Kidney tubule cell (primary cell): ENCODE measurements at regions not wholly inside any gene's neighbourhood (a gene's known extent, or its start where the extent isn't known, plus 50 kb on each side); places are given as distances from the start of the nearest gene placed in this dataset.
"Not testable (repeated sequence)": the region's sequence is repeated elsewhere in the genome, so short reads cannot be mapped to it uniquely, and the experiment has no call there.

Experiments used
- DNase-seq: peaks from one replicate; pipeline ENCODE4 v3.0.0-alpha.2; 2018; ENCODE audit warnings: low spot score

DNA sequence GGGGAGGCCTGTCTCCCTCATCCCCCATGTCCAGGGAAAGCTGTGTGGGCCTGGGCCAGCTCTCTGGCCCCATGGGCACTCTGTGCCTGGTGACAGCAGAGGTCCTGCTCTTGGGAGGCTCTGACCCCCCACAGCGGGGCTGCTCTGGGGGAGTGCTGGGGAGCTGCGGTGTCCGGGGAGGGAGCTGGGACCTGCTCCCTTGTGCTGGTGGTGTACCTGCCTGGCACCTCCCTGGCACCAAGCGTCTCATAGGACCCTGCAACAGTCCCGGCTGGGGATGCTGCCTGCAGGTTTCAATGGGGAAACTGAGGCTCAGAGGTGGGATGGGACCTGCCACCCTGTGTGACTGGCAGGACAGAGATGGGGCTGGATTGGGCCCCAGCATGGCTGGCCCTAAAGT lies 111.3 kb downstream of the KIF26A start:
- DNase-seq: no peak

GRCh38 chr14:104250175-104250574 lies 111.8 kb downstream of the KIF26A start:
- no peak for DNase-seq

- no peak for DNase-seq
Observed at GRCh38 chr14:104252256-104253215, 114.1 kb downstream of the KIF26A start.

GRCh38 chr14:104253223-104253822 lies 114.9 kb downstream of the KIF26A start:
- DNase-seq: no peak

- DNase-seq: no peak
Observed at GRCh38 chr14:104253901-104254353, 115.5 kb downstream of the KIF26A start.

- no peak for DNase-seq
Observed at GRCh38 chr14:104254735-104255400, 116.5 kb downstream of the KIF26A start.

- no peak for DNase-seq
Observed at GRCh38 chr14:104256025-104256424, 117.6 kb downstream of the KIF26A start.

- no peak for DNase-seq
Observed at GRCh38 chr14:104262515-104263514, 124.4 kb downstream of the KIF26A start.

GRCh38 chr14:104263675-104264358 lies 125.4 kb downstream of the KIF26A start:
- no peak for DNase-seq

DNA sequence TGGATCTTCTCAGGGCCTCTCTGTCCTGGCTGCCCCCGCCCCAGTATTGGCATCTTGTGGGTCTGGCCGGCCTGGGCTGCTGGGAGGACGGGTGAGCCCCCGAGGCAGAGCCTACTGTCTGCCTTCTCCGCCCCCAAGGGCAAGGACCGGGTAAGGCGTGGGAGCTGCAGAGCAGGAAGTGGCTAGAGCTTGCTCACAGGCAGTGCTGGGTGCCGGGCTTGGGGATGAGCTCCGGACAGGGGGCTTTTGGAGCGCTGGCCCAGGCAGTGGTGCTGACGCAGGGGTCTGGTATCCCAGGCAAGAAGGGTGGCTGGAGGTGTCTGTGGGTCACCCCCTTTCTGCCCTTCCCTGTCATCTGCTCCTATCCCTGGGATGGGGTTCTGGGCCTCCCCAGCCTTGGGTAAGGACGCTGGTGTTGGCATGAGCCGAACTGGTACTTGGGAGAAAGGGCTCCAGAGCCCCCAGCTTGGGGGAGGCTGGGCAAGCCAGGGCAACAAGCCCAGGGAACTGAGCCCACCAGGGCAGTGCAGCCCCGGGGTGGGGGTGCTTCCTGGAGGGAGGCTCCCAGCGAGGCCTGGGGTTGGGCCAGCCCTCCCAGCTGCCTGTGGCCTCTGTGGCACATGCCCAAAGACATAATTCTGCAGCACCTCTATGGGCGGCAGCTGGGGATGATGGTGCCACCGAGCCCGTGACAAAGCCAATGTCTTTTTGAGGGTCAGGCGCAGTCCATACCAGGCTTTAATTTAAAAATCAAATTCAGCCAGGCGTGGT lies 126.3 kb downstream of the KIF26A start:
- DNase-seq: no peak

- no peak for DNase-seq
Observed at GRCh38 chr14:104265918-104266630, 127.7 kb downstream of the KIF26A start.

DNA sequence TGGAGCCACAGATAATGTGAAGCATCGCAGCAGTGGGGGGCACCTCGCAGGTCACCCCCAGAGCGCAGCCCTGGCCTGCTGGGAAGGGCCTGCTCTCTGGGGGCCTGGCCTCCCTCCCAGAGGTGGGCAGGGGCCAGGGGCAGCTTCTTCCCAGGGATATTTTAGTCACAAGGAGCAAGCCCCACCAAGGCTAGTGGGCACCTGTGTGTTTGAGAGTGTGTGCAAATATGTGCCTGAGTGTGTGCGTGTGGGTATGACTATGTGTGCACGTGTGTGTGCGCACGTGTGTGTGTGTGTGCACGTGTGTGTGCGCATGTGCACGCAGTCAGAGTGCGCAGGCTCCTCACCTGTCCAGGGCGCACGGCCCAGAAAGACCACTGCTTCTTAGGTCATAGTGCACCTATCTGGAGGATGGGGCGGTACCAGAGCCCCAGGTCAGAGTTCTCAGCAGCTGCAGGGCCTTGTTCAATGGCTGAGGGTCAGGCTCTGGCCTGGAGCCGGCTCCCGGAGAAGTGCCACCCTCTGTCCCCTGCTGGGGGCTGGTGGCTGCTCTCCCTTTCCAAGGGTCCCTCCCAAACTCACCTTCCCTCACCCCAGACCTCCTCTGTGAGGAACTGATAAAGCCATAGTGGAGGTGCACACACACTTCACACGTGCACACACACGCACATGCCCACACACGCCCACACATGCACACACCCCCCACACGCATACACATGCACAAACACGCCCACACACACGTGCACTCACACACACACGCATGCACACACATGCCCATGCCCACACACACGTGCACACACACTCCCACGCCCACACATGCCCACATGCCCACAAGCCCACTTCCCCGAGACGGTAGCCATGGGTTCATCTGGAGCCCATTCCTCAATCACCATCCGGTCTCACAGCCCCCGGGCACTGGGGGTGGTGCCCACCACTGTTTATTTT lies 128.5 kb downstream of the KIF26A start:
- DNase-seq: no peak

DNA sequence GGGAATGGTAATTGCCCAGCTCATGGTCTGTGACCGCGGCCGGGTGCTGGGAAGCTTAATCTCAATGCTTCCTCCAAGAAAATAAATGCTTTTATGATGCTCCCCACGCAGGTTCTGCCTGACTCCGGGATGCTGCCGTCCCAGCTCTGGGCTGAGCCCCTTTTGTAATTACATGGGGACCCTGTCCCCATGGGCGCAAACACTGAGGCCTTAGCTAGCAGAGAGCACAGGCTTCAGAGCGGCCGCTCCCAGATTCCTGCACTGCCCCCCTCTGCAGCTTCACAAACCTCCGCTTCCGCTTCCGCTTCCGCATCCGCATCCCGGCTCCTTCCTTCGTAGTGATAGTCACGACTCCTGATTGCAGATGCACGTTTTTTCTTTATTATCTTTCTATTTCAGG lies 129.5 kb downstream of the KIF26A start:
- no peak for DNase-seq

GRCh38 chr14:104268295-104268694 lies 129.9 kb downstream of the KIF26A start:
- DNase-seq: no peak

DNA sequence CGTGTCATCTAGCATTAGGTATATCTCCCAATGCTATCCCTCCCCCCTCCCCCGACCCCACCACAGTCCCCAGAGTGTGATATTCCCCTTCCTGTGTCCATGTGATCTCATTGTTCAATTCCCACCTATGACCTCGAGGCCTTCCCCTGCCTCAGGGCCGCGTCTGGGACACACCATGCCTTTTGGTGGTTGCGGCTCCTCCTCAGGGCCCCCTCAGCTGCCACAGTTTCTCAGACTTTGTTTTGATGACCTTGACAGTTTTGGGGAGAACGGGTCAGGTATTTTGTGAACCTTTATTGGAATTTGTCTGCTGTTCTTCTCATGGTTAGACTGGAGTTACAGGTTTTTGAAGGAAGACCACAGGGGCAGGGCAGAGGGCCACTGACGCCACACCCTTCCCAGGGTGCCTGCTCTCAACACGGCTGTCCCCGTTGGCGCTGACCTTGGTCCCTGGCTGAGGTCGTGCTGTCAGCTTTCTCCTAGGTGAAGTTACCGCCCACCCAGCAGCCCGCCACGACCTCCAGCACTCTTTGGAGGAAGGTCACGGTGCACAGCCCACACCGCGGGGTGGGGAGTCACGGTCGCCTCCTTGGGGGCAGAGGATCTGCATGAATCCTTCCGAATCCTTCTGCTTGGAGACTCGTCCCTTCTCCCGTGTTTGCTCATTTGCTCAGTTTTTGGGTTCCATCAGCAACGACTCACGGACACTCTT lies 130.5 kb downstream of the KIF26A start:
- DNase-seq: no peak

DNA sequence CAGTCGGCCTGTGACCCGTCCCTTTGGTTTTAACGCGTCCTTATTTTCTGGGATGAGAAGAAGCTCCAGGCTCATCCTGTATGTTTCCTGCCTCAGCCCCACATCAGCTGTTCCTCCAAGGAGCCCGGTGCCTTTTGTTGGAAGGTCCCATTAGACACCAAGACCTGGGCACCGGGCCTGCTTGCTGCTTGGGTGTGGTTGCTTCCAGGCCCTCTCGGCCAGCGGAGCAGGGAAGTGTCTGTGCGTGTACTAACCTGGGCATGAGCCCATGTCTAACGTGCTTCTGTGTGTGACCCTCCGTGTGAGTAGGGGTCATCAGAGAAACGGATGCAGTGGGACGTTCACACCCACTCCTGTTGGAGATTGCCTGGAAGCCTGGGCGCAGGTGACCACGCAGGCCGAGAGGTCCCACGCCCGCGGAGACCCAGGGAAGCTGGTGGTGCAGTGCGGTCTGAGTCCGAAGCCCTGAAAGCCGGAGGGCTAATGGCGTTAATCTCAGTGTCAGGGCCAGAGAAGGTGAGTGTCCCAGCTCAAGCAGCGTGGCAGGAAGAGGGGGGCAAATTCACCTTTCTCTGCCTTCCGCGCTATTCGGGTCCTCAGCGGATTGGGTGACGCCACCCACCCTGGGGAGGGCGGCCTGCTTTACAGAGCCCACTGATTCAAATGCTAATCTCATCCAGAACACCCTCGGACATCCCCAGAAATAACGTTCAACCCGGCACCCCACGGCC lies 131.3 kb downstream of the KIF26A start:
- DNase-seq: not testable (repeated sequence)

DNA sequence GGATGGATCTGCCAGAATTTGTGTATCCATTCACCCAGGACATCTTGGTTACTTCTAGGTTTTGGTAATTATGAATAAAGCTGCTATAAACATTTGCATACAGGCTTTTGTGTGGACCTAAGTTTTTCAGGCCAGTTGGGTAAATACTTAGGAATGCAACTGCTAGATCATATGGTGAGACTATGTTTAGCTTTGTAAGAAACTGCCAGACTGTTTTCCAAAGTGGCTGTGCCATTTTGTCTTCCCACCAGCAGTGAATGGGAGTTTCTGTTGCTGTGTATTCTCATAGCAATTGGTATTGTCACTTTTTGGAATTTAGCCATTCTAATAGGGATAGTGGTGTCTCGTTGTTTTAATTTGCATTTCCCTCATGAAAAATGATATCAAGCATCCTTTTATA lies 133.0 kb downstream of the KIF26A start:
- DNase-seq: no peak
